ENCODE measurements at regions not wholly inside any gene's neighbourhood (a gene's known extent, or its start where the extent isn't known, plus 50 kb on each side); places are given as distances from the start of the nearest gene placed in this dataset.

DNA sequence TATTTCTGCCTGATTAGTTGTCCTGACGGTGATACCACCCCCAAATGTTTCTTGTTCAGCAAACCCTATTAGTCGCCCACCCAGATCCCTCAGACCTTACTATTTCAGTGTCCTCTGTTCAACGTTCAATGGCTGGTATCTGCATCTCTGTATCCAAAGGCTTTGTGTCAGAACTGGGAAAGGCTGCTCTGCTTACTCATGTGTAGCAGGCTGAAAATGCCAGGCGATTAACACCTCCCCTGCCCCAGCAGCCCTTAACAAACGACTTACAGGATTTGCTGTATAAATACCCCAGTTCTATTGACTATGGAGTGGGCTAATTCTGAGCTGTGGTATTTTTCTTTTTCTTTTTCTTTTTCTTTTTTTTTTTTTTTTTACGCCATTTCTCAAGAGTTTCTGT lies 415.0 kb downstream of the ZNF674 start:
- TF ChIP-seq EZH2 (IDR thresholded peaks at IDR 0.05; ENCODE audit: low read length): no peak
- TF ChIP-seq, protein P1, sequence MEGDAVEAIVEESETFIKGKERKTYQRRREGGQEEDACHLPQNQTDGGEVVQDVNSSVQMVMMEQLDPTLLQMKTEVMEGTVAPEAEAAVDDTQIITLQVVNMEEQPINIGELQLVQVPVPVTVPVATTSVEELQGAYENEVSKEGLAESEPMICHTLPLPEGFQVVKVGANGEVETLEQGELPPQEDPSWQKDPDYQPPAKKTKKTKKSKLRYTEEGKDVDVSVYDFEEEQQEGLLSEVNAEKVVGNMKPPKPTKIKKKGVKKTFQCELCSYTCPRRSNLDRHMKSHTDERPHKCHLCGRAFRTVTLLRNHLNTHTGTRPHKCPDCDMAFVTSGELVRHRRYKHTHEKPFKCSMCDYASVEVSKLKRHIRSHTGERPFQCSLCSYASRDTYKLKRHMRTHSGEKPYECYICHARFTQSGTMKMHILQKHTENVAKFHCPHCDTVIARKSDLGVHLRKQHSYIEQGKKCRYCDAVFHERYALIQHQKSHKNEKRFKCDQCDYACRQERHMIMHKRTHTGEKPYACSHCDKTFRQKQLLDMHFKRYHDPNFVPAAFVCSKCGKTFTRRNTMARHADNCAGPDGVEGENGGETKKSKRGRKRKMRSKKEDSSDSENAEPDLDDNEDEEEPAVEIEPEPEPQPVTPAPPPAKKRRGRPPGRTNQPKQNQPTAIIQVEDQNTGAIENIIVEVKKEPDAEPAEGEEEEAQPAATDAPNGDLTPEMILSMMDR (optimal IDR thresholded peaks at IDR 0.05 in 1 of 3, IDR thresholded peaks at IDR 0.05 in 1 of 3, conservative IDR thresholded peaks at IDR 0.05 in 1 of 3; ENCODE audit: extremely low read depth in 1 of 3, insufficient read depth in 2 of 3, low read length in 3 of 3): no peak
